K562 (cell line): ENCODE measurements at regions not wholly inside any gene's neighbourhood (a gene's known extent, or its start where the extent isn't known, plus 50 kb on each side); places are given as distances from the start of the nearest gene placed in this dataset.

Source experiments
- CCAR2 ChIP-seq: fragments of 200-400 bp; formaldehyde crosslinking; IDR thresholded peaks from 2 replicates; pipeline ENCODE4 v1.6.1; 2017; ENCODE audit warnings: mild to moderate bottlenecking, low read depth, low read length
- CREB1 ChIP-seq, 2 experiments: sonication (generic) in 1 of 2; formaldehyde crosslinking in 1 of 2; IDR thresholded peaks; 2 replicates each; pipeline versions ENCODE4 v1.6.1 to v1.8.0; 2012 to 2022; ENCODE audit warnings: inconsistent platforms in 1 of 2, mild to moderate bottlenecking in 1 of 2, missing genetic modification reagents in 1 of 2, moderate library complexity in 1 of 2
- FOXK2 ChIP-seq, 2 experiments: fragments of 450-650 bp; IDR thresholded peaks in 1 of 2; conservative IDR thresholded peaks in 1 of 2; 2 replicates each; pipeline ENCODE4 v1.6.1; 2016; ENCODE audit warnings: low read depth in 2 of 2, mild to moderate bottlenecking in 1 of 2
- HNRNPUL1 ChIP-seq: fragments of 200-400 bp; formaldehyde crosslinking; IDR thresholded peaks from 2 replicates; pipeline ENCODE4 v1.6.1; 2017; ENCODE audit warnings: low read length
- KAT7 ChIP-seq: sonication (generic); formaldehyde crosslinking; IDR thresholded peaks from 2 replicates; pipeline ENCODE4 v1.8.0; 2022; ENCODE audit warnings: missing genetic modification reagents, mild to moderate bottlenecking, borderline replicate concordance
- LARP7 ChIP-seq: fragments of 450-650 bp; IDR thresholded peaks from 2 replicates; pipeline ENCODE4 v1.6.1; 2016
- NR1H2 ChIP-seq: sonication (generic); formaldehyde crosslinking; IDR thresholded peaks from 2 replicates; pipeline ENCODE4 v1.4.0; 2020; ENCODE audit warnings: mild to moderate bottlenecking, missing genetic modification reagents
- NR2F6 ChIP-seq: fragments of 450-650 bp; formaldehyde crosslinking; IDR thresholded peaks from 2 replicates; pipeline ENCODE4 v1.4.0; 2020; ENCODE audit warnings: mild to moderate bottlenecking
- REST ChIP-seq, 2 experiments: fragments of 450-650 bp; formaldehyde crosslinking in 1 of 2; IDR thresholded peaks; 2 replicates each; pipeline versions ENCODE4 v1.4.0 to v1.6.1; 2014 to 2020; ENCODE audit warnings: mild to moderate bottlenecking in 2 of 2, borderline replicate concordance in 1 of 2, low read depth in 1 of 2
- TCF7 ChIP-seq: sonication (generic); IDR thresholded peaks from 2 replicates; pipeline ENCODE4 v1.6.1; 2016; ENCODE audit warnings: antibody characterized with exemption, borderline replicate concordance
- ZNF584 ChIP-seq: fragments of 200-800 bp; sonication (Bioruptor generic); IDR thresholded peaks from 2 replicates; pipeline ENCODE4 v1.6.1; 2016; ENCODE audit warnings: low read depth, mild to moderate bottlenecking, missing genetic modification characterization, missing compliant biosample characterization
- TF ChIP-seq, protein P1 (sequence below): sonication (generic); formaldehyde crosslinking; IDR thresholded peaks from 2 replicates; pipeline ENCODE4 v1.8.1; 2023; ENCODE audit warnings: mild to moderate bottlenecking, missing genetic modification reagents
- TF ChIP-seq, protein P2 (sequence below): fragments of 200-800 bp; sonication (Bioruptor generic); IDR thresholded peaks from 2 replicates; pipeline ENCODE4 v1.6.1; 2017; ENCODE audit warnings: missing genetic modification characterization, missing compliant biosample characterization
- TF ChIP-seq, protein P3 (sequence below): fragments of 250-450 bp; sonication (Bioruptor Pico); IDR thresholded peaks from 2 replicates; pipeline ENCODE4 v1.4.0; 2020; ENCODE audit warnings: mild to moderate bottlenecking, moderate library complexity

DNA sequence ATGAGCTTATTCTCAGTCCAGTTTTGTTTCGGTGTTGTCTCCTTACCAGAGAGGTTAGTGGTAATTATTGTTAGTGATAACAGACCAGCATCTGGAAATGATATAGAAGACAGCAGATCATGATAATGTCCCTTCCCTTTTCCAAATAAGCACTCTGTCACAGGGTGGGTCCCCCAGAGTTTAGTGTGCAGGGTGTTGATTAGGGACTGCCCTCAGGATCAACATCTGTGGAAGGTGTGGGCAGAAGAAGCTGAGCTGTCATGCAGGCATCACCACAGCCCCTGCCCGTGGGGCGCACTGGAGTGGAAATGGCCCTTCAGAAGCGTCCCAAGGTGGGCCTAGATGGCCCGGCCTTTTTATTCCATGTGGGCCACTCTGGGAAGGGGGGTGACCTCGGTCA lies 67.6 kb upstream of the DTNBP1 start (continued):
- TF ChIP-seq, protein P1, sequence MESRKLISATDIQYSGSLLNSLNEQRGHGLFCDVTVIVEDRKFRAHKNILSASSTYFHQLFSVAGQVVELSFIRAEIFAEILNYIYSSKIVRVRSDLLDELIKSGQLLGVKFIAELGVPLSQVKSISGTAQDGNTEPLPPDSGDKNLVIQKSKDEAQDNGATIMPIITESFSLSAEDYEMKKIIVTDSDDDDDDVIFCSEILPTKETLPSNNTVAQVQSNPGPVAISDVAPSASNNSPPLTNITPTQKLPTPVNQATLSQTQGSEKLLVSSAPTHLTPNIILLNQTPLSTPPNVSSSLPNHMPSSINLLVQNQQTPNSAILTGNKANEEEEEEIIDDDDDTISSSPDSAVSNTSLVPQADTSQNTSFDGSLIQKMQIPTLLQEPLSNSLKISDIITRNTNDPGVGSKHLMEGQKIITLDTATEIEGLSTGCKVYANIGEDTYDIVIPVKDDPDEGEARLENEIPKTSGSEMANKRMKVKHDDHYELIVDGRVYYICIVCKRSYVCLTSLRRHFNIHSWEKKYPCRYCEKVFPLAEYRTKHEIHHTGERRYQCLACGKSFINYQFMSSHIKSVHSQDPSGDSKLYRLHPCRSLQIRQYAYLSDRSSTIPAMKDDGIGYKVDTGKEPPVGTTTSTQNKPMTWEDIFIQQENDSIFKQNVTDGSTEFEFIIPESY (CRISPR knock-in tag) = 0 out of 2 replicates have a peak, but pooled peaks have one; percentile 24
- TF ChIP-seq REST (IDR thresholded peaks at IDR 0.05; ENCODE audit: borderline replicate concordance) (no peak), REST (CRISPR knock-in tag; IDR thresholded peaks at IDR 0.05; ENCODE audit: low read depth) (no peak), CCAR2 (no peak), CREB1 (IDR thresholded peaks at IDR 0.05) (0 out of 2 replicates have a peak, but pooled peaks have one; percentile 2), CREB1 (CRISPR knock-in tag; IDR thresholded peaks at IDR 0.05) (no peak; the same call in 1 of the 2 replicates), TCF7 (no peak), LARP7 (no peak), ZNF584 (no peak), FOXK2 (conservative IDR thresholded peaks at IDR 0.05 in 1 of 2, IDR thresholded peaks at IDR 0.05 in 1 of 2; ENCODE audit: low read depth in 2 of 2) (no peak), NR1H2 (CRISPR knock-in tag) (no peak), KAT7 (CRISPR knock-in tag) (peak; percentile 56; the same call in 1 of the 2 replicates), NR2F6 (no peak), HNRNPUL1 (no peak)
- TF ChIP-seq, protein P2, sequence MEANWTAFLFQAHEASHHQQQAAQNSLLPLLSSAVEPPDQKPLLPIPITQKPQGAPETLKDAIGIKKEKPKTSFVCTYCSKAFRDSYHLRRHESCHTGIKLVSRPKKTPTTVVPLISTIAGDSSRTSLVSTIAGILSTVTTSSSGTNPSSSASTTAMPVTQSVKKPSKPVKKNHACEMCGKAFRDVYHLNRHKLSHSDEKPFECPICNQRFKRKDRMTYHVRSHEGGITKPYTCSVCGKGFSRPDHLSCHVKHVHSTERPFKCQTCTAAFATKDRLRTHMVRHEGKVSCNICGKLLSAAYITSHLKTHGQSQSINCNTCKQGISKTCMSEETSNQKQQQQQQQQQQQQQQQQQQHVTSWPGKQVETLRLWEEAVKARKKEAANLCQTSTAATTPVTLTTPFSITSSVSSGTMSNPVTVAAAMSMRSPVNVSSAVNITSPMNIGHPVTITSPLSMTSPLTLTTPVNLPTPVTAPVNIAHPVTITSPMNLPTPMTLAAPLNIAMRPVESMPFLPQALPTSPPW (CRISPR knock-in tag) = peak; percentile 50
- TF ChIP-seq, protein P3, sequence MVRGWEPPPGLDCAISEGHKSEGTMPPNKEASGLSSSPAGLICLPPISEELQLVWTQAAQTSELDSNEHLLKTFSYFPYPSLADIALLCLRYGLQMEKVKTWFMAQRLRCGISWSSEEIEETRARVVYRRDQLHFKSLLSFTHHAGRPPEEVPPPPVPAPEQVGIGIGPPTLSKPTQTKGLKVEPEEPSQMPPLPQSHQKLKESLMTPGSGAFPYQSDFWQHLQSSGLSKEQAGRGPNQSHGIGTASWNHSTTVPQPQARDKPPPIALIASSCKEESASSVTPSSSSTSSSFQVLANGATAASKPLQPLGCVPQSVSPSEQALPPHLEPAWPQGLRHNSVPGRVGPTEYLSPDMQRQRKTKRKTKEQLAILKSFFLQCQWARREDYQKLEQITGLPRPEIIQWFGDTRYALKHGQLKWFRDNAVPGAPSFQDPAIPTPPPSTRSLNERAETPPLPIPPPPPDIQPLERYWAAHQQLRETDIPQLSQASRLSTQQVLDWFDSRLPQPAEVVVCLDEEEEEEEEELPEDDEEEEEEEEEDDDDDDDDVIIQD (CRISPR knock-in tag) = 0 out of 2 replicates have a peak, but pooled peaks have one; percentile 11
